H1 (cell line): ENCODE measurements at regions not wholly inside any gene's neighbourhood (a gene's known extent, or its start where the extent isn't known, plus 50 kb on each side); places are given as distances from the start of the nearest gene placed in this dataset.

Experiments
- KDM4A ChIP-seq: IDR thresholded peaks from one replicate; pipeline ENCODE4 v1.7.1; 2012; ENCODE audit warnings: low read depth, mild to moderate bottlenecking, moderate library complexity, low read length, inconsistent platforms; ENCODE audit not compliant: severe bottlenecking
- RNF2 ChIP-seq: fragments of 200-900, 300-1000 bp; sonication (generic); IDR thresholded peaks from 2 replicates; pipeline ENCODE4 v1.7.1; 2016; ENCODE audit warnings: borderline replicate concordance, low read depth, mild to moderate bottlenecking, antibody characterized with exemption, low read length; ENCODE audit not compliant: poor library complexity, severe bottlenecking; ENCODE audit errors: missing control alignments
- SP1 ChIP-seq: IDR thresholded peaks from 2 replicates; pipeline ENCODE4 v1.6.1; 2011; ENCODE audit warnings: low read depth, low read length

DNA sequence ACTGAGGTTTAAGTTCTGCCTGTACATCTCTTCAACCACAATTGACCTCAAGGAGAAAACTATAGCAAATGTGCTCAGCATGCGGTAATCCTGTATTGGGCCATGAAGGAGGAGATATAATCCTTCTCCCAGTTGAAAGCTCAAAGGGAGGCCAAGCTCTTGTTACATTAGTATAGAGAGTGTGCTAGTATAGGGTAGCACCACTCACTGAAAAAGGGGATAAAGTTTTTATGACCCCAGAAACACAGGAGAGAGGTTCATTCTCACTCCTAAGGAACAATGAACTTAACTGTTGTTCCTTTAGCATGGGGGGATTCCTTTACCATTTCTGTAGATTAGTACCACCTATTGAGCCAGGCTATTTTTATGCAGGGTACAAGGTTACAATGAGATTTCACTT is 267.7 kb downstream of the LRRIQ3 start (continued):
- TF ChIP-seq RNF2, result no peak
- no peak for TF ChIP-seq SP1
- TF ChIP-seq KDM4A, result no peak
